GM19463 (cell line): ENCODE measurements at regions not wholly inside any gene's neighbourhood (a gene's known extent, or its start where the extent isn't known, plus 50 kb on each side); places are given as distances from the start of the nearest gene placed in this dataset.
"Not testable (repeated sequence)": the region's sequence is repeated elsewhere in the genome, so short reads cannot be mapped to it uniquely, and the experiment has no call there.

Experiments used
- ATAC-seq: cut with Tn5 transposase; IDR thresholded peaks from one replicate; pipeline ENCODE4 v1.9.1; 2021; ENCODE audit warnings: mild to moderate bottlenecking, moderate library complexity; ENCODE audit not compliant: unreplicated experiment

DNA sequence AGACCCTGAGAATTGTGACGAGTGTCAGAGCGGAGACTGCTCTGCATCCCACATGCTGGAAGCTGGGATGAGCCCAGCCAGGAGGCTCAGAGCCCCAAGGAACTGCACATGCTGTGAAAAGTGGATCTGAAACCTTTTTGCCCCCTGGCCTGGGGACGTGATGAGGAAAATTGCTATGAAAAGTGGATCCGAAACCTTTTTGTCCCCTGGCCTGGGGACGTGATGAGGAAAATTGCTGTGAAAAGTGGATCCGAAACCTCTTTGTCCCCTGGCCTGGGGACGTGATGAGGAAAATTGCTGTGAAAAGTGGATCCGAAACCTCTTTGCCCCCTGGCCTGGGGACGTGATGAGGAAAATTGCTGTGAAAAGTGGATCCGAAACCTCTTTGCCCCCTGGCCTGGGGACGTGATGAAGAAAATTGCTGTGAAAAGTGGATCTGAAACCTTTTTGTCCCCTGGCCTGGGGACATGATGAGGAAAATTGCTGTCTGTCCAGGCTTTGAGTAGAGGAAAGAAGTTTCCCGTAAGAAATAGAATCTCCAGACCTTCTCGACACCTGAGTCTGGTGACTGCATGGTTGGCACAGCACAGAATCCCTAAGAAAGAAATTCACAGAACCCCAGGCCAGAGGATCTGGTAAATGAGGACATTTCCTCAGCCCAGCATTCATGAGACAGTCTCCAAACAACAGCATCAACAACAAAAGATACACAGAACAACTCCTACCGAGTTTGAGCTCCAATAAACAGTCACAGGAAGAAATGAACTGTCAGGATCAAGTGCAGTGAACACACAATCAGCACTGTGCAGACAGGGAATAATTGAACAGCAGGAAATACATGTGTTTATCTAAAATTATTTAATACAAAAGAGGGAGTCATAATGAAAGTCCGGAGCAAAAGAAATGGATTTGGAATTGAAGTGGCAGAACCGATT lies 188.8 kb downstream of the LAT start:
- ATAC-seq, result not testable (repeated sequence)

DNA sequence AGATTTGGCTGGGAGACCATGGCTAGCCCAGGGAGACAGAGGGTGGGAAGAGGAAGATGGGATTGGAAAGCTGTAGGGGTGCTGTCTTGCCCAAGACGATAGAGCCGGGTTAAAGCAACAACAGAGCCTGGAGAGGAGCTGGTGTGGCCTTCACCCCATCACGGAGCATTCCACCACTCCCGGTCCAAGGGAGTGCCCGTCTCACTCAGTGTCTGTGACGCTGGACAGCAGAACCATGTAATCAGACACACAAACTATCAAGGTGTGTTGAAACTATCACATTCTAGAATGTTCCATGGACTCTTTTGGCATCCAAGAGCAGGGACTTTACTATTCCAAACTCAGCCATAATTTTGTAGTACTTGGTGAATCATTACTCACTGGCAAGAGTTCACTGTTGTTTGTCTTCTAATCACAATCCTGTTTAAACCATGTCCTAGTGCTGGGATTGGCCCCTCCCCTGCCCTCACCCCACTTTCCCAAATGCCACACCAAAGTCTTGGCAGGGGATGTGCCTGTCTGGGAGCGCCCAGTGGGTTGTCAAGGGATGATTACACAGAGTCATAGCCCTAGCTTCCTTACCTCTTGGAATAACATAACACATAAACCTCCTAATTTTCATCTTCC lies 187.4 kb downstream of the LAT start:
- ATAC-seq, result not testable (repeated sequence)

DNA sequence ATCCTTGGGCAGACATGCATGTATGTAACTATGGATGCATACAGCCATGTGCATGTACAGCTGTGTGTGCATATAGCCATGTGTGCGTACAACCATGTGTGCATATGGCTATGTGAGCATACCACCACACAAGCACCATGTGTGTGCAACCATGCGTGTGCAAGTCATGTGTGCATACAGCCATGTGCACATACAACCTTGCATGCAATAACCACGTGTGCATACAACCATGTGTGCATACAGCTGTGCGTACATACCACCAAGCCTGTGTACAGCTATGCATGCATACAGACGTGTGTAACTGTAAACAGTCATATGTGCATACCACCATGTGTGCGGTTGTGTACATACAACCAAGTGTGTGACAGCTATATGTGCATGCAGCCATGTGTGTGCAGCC lies 186.4 kb downstream of the LAT start:
- ATAC-seq, result not testable (repeated sequence)

DNA sequence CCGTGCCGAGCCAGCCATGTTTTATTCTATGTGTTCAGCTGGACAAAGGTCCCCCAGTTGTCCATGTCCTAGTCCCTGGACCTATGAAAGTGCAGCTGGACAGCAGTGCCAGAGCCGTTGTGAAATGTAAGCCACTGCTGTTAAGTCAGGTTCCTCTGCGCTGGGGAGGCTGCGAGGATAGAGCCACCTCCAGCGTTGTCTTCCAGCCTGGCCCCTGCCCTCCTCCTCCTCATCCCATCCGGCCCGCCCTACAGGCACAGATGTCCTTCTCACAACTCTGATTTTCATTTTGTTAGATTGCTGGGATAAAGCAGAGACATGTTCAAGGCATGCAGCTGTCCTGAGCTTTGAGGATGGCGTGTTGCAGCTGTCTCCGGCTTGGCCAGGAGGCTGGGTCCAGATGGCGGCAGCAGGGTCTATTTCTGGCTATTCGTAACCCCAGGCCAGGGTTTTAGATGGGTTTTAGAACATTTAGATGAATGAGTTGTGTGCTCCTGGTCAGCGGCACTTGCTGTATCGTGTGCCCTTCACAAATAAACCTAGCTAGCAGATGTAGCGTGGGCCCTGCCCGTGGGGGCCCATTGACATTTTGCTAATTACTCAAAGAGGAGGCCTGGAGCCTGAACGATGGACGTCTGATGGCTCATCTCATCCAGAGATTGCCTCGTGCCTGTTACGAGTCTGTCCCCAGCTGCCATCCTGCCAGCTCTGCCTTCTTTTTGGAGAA lies 185.7 kb downstream of the LAT start:
- not testable (repeated sequence) for ATAC-seq

DNA sequence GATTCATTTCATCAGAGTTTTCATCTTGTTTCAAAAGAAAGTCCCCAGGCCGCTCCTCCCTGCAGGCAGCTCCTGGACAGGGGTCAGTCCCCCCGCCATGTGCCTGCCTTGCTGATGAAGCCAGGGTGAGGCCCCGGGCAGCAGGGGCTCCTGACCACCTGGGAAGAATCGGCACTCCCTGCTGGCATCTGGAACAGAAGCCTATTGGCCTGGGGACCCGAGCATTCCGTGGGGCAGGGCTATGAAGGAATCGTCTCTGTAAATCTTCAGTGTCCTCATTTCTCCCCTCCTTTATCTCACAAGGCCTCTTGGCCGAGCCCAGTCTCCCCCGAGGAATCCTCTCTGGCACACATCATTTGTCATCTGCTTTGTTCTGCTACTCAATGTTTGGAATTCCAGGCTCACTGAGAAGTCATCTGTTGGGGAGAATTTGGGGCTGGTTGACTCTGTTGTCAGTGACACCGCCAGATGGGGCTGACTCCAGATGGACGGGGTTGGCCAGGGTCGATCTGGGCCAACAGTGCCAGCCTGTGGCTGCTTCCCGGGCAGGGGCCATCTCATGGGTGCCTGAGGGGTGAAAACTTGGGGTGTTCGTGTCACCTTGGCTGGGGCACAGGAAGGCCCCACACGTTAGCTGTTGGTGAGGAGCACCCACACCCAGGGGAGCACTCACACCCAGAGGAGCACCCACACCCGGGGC lies 184.6 kb downstream of the LAT start:
- ATAC-seq, result not testable (repeated sequence)

DNA sequence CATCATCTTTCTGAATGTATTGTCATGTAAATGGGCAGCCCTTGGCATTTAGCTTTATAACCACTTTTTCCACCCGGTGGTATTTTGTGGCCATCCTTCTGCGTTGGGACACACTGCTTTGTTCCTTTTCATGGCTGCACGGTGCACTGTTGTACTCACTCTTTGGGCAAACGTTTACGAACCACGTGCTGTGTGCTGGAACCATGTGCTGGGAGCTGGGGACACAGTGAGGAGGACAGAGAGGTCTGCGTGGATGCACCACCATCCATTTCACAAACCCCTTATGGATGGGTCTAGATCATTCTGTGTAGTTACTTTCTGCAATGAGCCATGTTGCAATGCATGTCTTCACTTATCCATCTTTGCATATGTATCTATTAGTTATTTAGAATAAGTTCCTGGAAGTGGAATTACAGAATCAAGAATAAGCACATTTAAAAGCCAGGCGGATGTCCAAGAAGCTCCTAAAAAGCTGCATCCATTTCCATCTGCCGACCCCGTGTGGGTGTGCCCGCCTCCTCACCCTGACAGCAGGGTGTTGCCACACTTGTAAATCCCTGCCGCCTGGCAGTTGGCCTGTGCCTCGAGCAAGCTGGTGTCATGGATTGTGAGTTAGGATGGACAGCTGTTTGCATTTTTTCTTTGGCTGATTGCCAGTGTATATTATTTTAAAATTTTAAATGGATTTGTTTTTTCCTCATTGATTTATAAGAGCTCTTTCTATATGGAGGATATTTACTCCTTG lies 183.8 kb downstream of the LAT start:
- ATAC-seq, result not testable (repeated sequence)

DNA sequence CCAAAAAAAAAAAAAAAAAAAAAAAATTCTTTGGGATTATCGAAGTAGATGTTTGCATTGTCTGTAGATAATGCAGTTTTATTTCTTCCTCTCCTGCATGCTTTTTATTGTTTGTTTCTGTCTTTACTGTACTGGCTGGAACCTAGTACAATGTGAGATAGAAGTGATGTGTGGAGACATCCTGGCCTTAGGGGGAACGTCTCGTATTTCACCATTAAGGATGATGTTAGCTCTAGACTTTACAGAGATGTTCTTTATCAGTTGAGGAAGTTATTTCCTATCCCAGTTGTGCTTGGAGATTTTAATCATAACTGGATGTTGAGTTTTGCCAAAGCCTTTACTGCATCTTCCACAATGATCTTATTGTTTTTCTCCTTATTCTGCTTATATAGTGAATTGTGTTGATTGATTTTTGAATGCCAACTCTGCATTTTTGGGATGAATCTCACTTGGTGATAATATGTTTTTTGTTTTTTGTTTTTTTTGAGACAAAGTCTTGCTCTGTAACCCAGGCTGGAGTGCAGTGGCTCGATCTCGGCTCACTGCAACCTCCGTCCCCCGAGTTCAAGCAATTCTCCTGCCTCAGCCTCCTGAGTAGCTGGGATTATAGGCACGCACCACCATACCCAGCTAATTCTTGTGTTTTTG lies 179.7 kb downstream of the LAT start:
- not testable (repeated sequence) for ATAC-seq

DNA sequence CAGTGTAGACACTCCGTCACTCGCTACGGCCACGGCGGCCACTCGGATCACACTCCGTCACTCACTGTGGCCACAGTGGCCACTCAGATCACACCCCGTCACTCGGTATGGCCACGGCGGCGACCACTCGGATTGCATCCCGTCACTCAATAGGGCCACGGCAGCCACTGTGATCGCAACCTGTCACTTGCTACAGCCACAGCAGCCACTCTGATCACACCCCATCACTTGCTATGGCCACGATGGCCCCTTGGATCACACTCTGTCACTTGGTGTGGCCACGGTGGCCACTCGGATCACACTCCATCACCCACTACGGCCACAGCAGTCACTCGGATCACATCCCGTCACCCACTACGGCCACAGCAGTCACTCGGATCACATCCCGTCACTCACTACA lies 175.3 kb downstream of the LAT start:
- ATAC-seq, result not testable (repeated sequence)

DNA sequence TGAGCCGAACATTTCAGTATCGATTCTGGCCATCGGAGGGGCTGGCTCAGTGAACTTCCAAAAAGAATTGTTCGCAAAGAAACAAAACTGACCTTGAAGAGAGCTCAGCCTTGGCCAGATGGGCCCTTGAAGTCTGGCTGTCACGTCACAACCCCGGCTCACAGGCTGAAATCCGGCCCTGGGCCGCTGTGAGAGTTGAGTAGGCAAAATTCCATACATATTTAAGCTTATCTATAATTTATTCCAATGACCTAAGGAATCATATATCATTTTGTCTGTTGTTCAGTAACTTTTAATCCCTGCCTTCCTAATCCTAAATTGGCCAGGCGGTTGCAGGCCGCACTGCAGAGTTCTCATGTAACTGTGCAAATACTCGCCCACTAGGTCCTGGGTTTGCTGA lies 174.8 kb downstream of the LAT start:
- ATAC-seq, result not testable (repeated sequence)

DNA sequence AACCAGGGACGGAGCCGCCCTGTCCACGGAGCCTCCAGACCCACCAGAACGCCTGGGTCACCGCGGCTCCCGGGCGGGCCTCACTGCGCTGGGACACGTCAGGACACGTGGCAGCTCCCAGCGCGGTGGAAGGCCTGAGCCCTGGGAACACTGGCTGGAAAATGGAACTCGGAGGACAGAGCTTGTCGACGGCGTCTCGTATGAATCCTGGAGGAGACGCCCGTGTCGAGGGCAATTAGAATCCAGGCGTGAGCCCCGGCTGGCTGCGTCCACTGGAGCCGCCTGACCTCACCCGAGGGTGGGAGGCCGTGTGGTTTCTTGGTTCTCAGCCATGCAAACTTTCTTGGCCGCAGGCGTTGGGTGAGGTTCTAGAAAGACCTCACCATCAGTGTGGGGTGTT lies 173.9 kb downstream of the LAT start:
- ATAC-seq, result no peak

DNA sequence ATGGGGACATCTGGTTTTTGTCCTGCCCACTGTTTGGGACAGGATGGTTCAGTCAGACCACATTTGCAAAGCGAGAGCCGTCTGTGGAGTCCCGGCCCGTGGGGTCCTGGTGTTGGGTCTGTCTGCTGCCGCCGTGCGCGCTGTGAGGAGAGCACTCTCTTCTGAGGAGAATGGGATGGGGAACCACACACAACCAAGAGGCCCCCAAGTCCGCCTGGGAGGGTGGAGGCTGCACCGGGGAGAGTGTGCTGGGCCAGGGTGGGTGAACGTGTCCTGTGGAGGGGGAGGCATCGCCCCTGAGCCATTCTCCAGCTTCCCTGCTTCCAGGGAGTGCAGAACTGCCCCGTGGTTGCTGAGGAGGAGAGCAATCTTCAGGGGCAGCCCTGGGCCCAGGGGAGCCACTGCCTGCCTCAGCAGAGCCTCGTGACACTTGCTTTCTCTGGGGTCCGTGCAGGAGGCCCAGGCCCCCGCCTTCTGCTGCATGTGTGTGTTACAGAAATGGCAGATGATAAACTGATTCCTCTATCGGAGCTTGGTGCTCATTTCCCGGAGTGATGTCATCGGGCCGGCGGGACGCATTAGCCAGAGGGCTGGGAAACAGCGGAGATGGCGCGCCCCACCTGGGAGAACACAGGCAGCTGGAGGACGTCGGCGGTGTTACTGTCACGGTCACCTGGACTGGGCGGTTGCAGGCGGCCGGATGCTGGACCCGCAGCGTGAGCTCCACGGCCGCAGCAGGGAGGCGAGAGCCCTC lies 173.4 kb downstream of the LAT start:
- not testable (repeated sequence) for ATAC-seq

DNA sequence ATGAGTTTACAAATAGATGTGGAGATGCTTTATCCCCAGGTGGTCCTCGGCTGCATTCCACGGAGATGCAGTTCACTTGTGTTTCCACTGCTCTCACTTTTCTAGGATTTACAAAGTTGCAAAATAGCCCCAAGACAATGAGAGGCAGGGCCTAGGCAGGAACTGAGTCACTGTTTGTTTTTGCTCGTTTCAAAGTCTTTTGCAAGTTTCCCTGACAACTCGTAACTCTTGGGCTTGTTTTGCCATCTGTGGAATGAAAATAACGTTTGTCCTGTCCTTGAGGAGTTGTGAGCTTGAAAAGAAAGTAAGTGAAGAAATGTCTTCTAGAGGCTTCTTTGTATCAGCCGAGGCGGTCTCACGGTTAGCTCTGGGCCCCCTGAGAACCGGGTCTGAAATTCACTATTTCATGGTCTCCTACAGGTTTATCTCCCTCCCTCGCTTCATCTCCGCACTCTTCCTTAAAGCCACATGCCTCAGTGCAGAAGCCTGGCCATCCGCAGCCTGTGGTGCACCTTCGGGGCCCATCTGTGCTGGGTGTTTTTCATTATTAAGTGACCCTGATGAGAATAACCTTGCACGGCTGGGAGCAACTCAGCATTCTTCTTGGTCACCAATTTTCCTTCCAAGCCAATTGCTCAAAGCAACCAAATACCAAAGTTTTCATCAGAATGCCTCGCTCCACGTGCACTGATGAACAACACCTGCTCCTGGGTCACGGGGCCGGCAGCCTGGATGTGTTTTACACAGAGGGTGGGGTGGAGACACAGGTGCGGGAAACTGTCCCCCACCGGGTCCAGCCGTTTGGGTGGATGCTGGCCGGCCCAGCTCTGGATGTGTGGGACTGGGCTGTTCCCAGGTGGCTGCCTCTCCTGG lies 172.4 kb downstream of the LAT start:
- ATAC-seq, result not testable (repeated sequence)

DNA sequence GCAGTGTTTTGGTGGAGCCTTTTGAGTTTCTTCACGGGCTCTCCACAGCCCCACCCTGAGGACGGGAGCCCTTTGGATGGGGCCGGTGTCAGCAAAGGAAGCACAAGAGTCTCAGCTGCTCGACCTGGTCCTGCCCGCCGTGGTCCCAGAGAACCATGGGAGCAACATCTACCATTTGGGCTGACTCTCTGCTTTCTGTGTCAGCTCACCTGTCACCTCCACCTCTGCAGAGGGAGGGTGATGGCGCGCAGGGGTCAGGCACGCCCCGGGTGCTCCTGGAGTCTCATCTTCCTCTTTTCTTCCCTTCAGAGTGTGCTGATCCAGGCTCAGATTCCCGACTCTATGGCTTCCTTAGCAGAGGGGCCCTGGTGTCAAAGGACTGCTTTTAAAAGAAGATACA lies 171.7 kb downstream of the LAT start:
- ATAC-seq, result no peak

DNA sequence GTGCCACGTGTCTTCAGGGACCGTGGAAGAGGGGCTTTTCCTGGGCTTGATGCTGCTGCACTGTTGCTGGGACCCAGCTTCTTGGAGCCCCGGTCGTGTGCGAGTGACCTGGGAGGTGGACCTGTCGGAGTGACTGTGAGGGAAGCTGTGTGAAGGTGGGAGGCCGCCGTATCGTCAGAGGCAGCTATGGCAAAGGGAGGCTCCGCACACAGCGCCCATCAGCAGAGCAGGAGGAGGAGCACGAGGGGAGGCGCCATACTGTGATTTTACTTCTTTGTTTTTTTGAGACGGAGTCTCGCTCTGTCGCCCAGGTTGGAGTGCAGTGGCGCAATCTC lies 171.0 kb downstream of the LAT start:
- not testable (repeated sequence) for ATAC-seq

DNA sequence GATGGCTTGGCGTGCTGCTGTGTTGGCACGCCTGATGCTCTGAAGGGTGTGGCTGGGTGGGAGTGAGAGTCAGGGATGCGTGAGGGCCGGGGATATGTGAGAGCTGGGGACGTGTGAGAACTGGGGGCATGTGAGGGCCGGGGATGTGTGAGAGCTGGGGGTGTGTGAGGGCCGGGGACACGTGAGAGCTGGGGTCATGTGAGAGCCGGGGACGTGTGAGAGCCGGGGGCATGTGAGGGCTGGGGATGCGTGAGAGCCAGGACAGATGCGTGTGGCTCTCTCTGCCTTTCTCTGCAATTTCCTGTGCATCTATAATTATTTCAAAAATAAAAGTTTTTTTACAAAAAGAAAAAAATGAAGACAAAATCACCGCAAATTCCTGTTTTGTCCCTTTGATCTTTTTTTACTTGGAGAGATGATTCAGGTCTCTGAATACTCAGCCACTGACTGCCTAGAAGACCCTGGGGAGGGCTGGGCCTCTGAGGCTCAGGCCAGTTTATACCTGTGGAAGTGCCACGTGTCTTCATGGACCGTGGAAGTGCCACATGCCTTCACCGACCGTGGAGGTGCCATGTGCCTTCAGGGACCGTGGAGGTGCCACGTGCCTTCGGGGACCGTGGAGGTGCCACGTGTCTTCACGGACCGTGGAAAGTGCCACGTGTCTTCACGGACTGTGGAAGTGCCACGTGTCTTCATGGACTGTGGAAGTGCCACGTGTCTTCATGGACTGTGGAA lies 170.4 kb downstream of the LAT start:
- ATAC-seq, result not testable (repeated sequence)

DNA sequence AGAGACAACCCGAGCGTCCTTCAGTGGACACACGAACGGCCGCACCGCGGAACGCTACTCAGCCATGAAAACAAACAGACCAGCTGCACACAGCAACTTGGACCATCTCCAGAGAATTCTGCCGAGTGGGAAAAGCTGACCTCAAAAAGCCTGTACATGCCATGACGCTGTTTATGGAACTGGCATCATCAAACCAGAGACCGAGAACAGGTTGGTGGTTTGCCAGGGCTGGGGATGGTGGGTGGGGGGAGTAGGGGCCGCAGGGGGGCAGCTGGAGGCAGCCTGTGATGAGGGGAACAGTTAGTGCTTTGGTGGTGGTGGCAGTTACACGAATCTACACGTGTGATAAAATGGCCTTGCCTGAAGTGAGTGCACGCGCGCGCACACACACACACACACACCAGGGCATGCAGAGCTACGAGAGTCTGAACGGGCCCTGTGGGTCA lies 169.8 kb downstream of the LAT start:
- ATAC-seq, result no peak

DNA sequence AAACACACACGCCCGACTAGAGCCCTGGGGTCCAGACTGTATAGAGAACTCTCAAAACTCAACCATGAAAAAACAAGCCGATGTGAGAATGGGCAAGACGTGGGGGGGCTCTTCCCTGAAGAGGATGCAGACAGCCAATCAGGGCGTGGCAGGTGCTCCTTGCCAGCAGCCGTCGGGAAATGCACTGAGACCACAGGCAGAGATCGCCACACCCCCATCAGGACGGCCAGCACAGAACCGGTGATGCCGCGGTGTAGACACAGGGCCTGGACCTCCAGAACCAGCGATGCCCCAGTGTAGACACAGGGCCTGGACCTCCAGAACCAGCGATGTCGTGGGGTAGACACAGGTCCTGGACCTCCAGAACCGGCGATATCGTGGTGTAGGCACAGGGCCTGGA lies 169.2 kb downstream of the LAT start:
- ATAC-seq, result no peak
